Activated CD4-positive, alpha-beta T cell treated with anti-CD3 and anti-CD28 coated beads for 36 hours (primary cell): ENCODE measurements at regions not wholly inside any gene's neighbourhood (a gene's known extent, or its start where the extent isn't known, plus 50 kb on each side); places are given as distances from the start of the nearest gene placed in this dataset.

Source experiments
- ATAC-seq: fragments of 200-7000 bp; cut with Tn5 transposase; one replicate; pipeline ENCODE4 v1.10.0; 2021; ENCODE audit warnings: mild to moderate bottlenecking, moderate library complexity
- CTCF ChIA-PET: fragments of 350-600 bp; sonication (Branson Sonifier 250); formaldehyde crosslinking; loops from one replicate; lab custom pipeline; 2021; ENCODE audit warnings: antibody characterized with exemption; lab: Charles Lee
- POLR2A ChIA-PET: fragments of 350-600 bp; sonication (Branson Sonifier 250); formaldehyde crosslinking; loops from one replicate; lab custom pipeline; 2021; ENCODE audit warnings: antibody characterized with exemption, inconsistent platforms; lab: Charles Lee
- DNase-seq: peaks from one replicate; pipeline ENCODE4 v3.0.0-alpha.2; 2020
- H3K27ac Mint-ChIP-seq: one replicate; pipeline ENCODE4 v1.8.0; 2021; ENCODE audit warnings: mixed read lengths
- H3K27me3 Mint-ChIP-seq: one replicate; pipeline ENCODE4 v1.8.0; 2021; ENCODE audit warnings: mixed read lengths
- H3K36me3 Mint-ChIP-seq: one replicate; pipeline ENCODE4 v1.8.0; 2021; ENCODE audit warnings: low read depth, mixed read lengths
- H3K4me1 Mint-ChIP-seq: one replicate; pipeline ENCODE4 v1.8.0; 2021; ENCODE audit warnings: mixed read lengths
- H3K4me3 Mint-ChIP-seq: one replicate; pipeline ENCODE4 v1.8.0; 2021; ENCODE audit warnings: mild to moderate bottlenecking, moderate library complexity, mixed read lengths
- H3K9me3 Mint-ChIP-seq: one replicate; pipeline ENCODE4 v1.8.0; 2021; ENCODE audit warnings: low read depth, mixed read lengths
- intact Hi-C, 2 experiments: fragments of 100-400 bp; cut with DNase I in 1 of 2; cut with micrococcal nuclease in 1 of 2; formaldehyde crosslinking; loops; one replicate each; pipeline versions ENCODE4 v1.14.2 to v1.15.1; 2022 to 2024; cut with DNase I, micrococcal nuclease

DNA sequence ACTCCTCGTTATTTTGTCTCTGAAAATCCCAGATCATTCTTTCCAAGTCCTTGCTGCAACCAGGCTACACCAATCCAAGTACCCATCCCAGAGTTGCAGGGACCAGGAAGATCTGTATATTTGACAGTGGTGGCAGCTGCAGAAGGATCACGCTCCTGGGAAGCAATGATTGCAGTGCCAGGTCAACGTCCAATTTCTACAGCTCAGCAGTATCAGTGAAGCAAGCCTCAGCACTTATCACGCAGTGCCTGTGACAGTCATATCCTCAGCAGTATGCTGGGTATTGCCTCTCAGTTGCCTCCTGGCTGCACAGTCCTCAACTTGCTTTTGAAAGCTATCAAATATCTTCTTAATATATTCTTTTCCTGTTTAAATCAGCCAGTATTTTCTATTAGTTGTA is 66.7 kb downstream of the BARHL2 start:
- ChIA-PET POLR2A (no interaction called here), CTCF (no interaction called here)
- H3K27ac Mint-ChIP-seq = no peak overlapping the region
- DNase-seq (no peak), ATAC-seq (no peak)
- intact Hi-C loops = no loop called here
- H3K9me3 Mint-ChIP-seq = peaks cover 2% of the 10 kb centered on the region
- no peaks in the 10 kb centered on the region for H3K36me3 Mint-ChIP-seq
- H3K4me3 Mint-ChIP-seq = no peak overlapping the region
- peaks cover 20% of the 10 kb centered on the region for H3K27me3 Mint-ChIP-seq
- H3K4me1 Mint-ChIP-seq = no peaks in the 10 kb centered on the region

GRCh38 chr1:90640325-90640724 is 76.8 kb downstream of the BARHL2 start:
- ATAC-seq = no peak
- no peaks in the 10 kb centered on the region for H3K9me3 Mint-ChIP-seq
- ChIA-PET CTCF (no interaction called here), POLR2A (no interaction called here)
- intact Hi-C loops = no loop called here
- no peaks in the 10 kb centered on the region for H3K36me3 Mint-ChIP-seq
- DNase-seq = no peak
- peaks cover 17% of the 10 kb centered on the region for H3K27me3 Mint-ChIP-seq
- H3K4me3 Mint-ChIP-seq = no peak overlapping the region
- no peak overlapping the region for H3K27ac Mint-ChIP-seq
- H3K4me1 Mint-ChIP-seq = no peaks in the 10 kb centered on the region

- no peak for DNase-seq
- H3K9me3 Mint-ChIP-seq = no peaks in the 10 kb centered on the region
- intact Hi-C loops = no loop called here
- H3K4me3 Mint-ChIP-seq = no peak overlapping the region
- H3K27me3 Mint-ChIP-seq = peaks cover 12% of the 10 kb centered on the region
- CTCF ChIA-PET = interaction anchor here (1.0 kb wide), 1 partner anchor 44 kb away, joined by 3 read pairs; no protein-coding TSS in a partner anchor
- H3K36me3 Mint-ChIP-seq = no peaks in the 10 kb centered on the region
- no peak for ATAC-seq
- H3K4me1 Mint-ChIP-seq = no peaks in the 10 kb centered on the region
- POLR2A ChIA-PET = no interaction called here
- H3K27ac Mint-ChIP-seq = no peak overlapping the region
These were observed 94.4 kb downstream of the BARHL2 start for GRCh38 chr1:90622666-90623065.

DNA sequence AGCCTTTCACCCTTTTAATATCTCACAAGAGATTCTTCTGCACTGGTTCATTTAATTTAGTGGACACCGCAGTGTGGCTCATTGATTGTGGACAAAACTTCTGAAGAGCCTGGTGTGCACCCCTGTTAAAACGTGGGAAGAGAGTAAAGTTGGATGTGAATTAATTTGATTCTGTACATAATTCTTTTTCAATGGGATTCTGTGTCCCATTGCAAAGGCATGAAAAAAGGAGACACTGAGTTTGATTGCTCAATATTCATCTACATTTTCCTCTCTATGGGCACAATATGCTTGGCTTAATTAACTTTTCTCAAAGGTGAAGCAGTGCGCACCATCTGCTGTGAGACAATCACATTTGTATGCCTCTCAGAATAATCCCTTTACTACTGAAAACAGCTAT is 95.1 kb downstream of the BARHL2 start:
- no peak overlapping the region for H3K4me3 Mint-ChIP-seq
- H3K27me3 Mint-ChIP-seq = peaks cover 12% of the 10 kb centered on the region
- DNase-seq (no peak), ATAC-seq (no peak)
- ChIA-PET CTCF (interaction anchor here (1.0 kb wide), 1 partner anchor 43 kb away, joined by 3 read pairs; no protein-coding TSS in a partner anchor), POLR2A (no interaction called here)
- H3K9me3 Mint-ChIP-seq = no peaks in the 10 kb centered on the region
- no peak overlapping the region for H3K27ac Mint-ChIP-seq
- no peaks in the 10 kb centered on the region for H3K36me3 Mint-ChIP-seq
- H3K4me1 Mint-ChIP-seq = no peaks in the 10 kb centered on the region
- intact Hi-C loops = no loop called here

GRCh38 chr1:90616395-90616794 is 100.7 kb downstream of the BARHL2 start:
- H3K36me3 Mint-ChIP-seq = no peaks in the 10 kb centered on the region
- no peak overlapping the region for H3K4me3 Mint-ChIP-seq
- DNase-seq (peak; percentile 30), ATAC-seq (no peak)
- H3K27me3 Mint-ChIP-seq = peaks cover 4% of the 10 kb centered on the region
- H3K4me1 Mint-ChIP-seq = no peaks in the 10 kb centered on the region
- no peak overlapping the region for H3K27ac Mint-ChIP-seq
- intact Hi-C loops = no loop called here
- CTCF ChIA-PET = interaction anchor here (0.6 to 1.4 kb wide), 2 partner anchors 414 to 549 kb away, joined by 3 to 5 read pairs; no protein-coding TSS in a partner anchor
- POLR2A ChIA-PET = no interaction called here
- no peaks in the 10 kb centered on the region for H3K9me3 Mint-ChIP-seq

- ATAC-seq = no peak
- CTCF ChIA-PET = interaction anchor here (0.9 to 1.5 kb wide), 3 partner anchors 27 to 550 kb away, joined by 3 to 5 read pairs (median 4); no protein-coding TSS in a partner anchor
- DNase-seq = no peak
- intact Hi-C loops = no loop called here
- Mint-ChIP-seq H3K4me1 (no peaks in the 10 kb centered on the region), H3K27me3 (peaks cover 3% of the 10 kb centered on the region), H3K36me3 (no peaks in the 10 kb centered on the region), H3K9me3 (no peaks in the 10 kb centered on the region), H3K4me3 (no peak overlapping the region), H3K27ac (no peak overlapping the region)
- POLR2A ChIA-PET = no interaction called here
These were observed 102.2 kb downstream of the BARHL2 start for GRCh38 chr1:90614872-90615271.

DNA sequence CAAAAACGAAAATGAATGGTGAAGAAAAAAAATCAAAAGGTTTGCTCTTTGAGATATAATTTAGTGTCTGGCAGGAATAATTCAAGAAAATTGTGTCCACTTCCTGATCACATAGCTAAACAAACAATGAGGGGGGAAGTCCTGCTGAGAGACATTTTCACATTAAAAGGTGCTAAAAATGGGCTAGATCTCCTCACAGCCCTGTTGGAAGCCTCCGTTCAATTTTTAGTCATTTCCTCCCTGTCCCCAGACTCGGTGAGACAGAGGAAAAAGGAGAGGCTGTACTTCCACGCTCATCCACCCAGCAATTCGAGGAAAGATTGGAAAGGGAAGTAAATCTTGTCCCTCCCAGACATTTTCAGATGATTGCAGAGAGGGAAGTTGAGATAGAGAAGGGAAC is 103.7 kb downstream of the BARHL2 start:
- Mint-ChIP-seq H3K4me1 (no peaks in the 10 kb centered on the region), H3K9me3 (no peaks in the 10 kb centered on the region), H3K36me3 (no peaks in the 10 kb centered on the region), H3K27me3 (peaks cover 3% of the 10 kb centered on the region), H3K27ac (no peak overlapping the region), H3K4me3 (no peak overlapping the region)
- ChIA-PET POLR2A (no interaction called here), CTCF (interaction anchor here (0.7 kb wide), 1 partner anchor 8 kb away, joined by 3 read pairs; no protein-coding TSS in a partner anchor)
- ATAC-seq (no peak), DNase-seq (no peak)
- intact Hi-C loops = no loop called here

GRCh38 chr1:90612033-90612432 is 105.1 kb downstream of the BARHL2 start:
- ATAC-seq (no peak), DNase-seq (no peak)
- no peaks in the 10 kb centered on the region for H3K4me1 Mint-ChIP-seq
- H3K36me3 Mint-ChIP-seq = no peaks in the 10 kb centered on the region
- H3K4me3 Mint-ChIP-seq = no peak overlapping the region
- no peaks in the 10 kb centered on the region for H3K9me3 Mint-ChIP-seq
- ChIA-PET POLR2A (no interaction called here), CTCF (no interaction called here)
- H3K27me3 Mint-ChIP-seq = peaks cover 7% of the 10 kb centered on the region
- no peak overlapping the region for H3K27ac Mint-ChIP-seq
- intact Hi-C loops = no loop called here

DNA sequence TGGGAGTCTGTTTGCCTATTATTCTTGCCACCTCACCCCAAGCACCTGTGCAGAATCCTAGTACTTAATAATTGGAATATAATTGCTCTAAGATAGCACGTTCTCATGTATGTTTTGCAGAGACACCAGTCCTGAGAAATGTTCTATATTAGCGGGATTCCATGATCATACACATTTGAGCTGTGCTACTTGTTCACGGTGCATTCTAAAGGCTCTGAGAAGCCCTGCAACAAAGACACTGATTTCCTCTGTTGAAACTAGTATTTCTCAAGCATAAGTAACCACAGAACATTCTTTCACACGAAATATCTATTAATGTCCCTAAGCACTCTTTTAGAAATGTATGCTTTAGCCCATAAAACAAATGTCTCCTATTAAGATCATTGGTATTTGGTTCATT is 109.4 kb downstream of the BARHL2 start:
- Mint-ChIP-seq H3K27ac (no peak overlapping the region), H3K4me3 (no peak overlapping the region), H3K4me1 (no peaks in the 10 kb centered on the region), H3K9me3 (no peaks in the 10 kb centered on the region), H3K27me3 (peaks cover 9% of the 10 kb centered on the region), H3K36me3 (no peaks in the 10 kb centered on the region)
- ChIA-PET POLR2A (no interaction called here), CTCF (no interaction called here)
- ATAC-seq (no peak), DNase-seq (no peak)
- intact Hi-C loops = no loop called here

- ChIA-PET CTCF (interaction anchor here (1.1 kb wide), 1 partner anchor 9 kb away, joined by 3 read pairs; no protein-coding TSS in a partner anchor), POLR2A (no interaction called here)
- Mint-ChIP-seq H3K9me3 (no peaks in the 10 kb centered on the region), H3K27me3 (peaks cover 12% of the 10 kb centered on the region), H3K4me3 (no peak overlapping the region), H3K4me1 (no peaks in the 10 kb centered on the region), H3K27ac (no peak overlapping the region), H3K36me3 (no peaks in the 10 kb centered on the region)
- intact Hi-C loops = no loop called here
- ATAC-seq (no peak), DNase-seq (no peak)
These were observed 112.0 kb downstream of the BARHL2 start for GRCh38 chr1:90605070-90605469.

- DNase-seq (no peak), ATAC-seq (no peak)
- intact Hi-C loops = no loop called here
- H3K4me1 Mint-ChIP-seq = no peaks in the 10 kb centered on the region
- H3K36me3 Mint-ChIP-seq = peaks cover 2% of the 10 kb centered on the region
- H3K4me3 Mint-ChIP-seq = no peak overlapping the region
- CTCF ChIA-PET = no interaction called here
- no peak overlapping the region for H3K27ac Mint-ChIP-seq
- peaks cover 6% of the 10 kb centered on the region for H3K27me3 Mint-ChIP-seq
- peaks cover 15% of the 10 kb centered on the region for H3K9me3 Mint-ChIP-seq
- POLR2A ChIA-PET = no interaction called here
These were observed 123.8 kb downstream of the BARHL2 start for GRCh38 chr1:90593312-90593711.

- Mint-ChIP-seq H3K27me3 (peaks cover 7% of the 10 kb centered on the region), H3K4me3 (no peak overlapping the region), H3K27ac (no peak overlapping the region), H3K36me3 (no peaks in the 10 kb centered on the region), H3K4me1 (no peaks in the 10 kb centered on the region), H3K9me3 (peaks cover 10% of the 10 kb centered on the region)
- intact Hi-C loops = no loop called here
- ChIA-PET CTCF (no interaction called here), POLR2A (no interaction called here)
- ATAC-seq = no peak
- DNase-seq = no peak
These were observed 125.1 kb downstream of the BARHL2 start for GRCh38 chr1:90591970-90592356.
